ENCODE measurements at regions not wholly inside any gene's neighbourhood (a gene's known extent, or its start where the extent isn't known, plus 50 kb on each side); places are given as distances from the start of the nearest gene placed in this dataset.

DNA sequence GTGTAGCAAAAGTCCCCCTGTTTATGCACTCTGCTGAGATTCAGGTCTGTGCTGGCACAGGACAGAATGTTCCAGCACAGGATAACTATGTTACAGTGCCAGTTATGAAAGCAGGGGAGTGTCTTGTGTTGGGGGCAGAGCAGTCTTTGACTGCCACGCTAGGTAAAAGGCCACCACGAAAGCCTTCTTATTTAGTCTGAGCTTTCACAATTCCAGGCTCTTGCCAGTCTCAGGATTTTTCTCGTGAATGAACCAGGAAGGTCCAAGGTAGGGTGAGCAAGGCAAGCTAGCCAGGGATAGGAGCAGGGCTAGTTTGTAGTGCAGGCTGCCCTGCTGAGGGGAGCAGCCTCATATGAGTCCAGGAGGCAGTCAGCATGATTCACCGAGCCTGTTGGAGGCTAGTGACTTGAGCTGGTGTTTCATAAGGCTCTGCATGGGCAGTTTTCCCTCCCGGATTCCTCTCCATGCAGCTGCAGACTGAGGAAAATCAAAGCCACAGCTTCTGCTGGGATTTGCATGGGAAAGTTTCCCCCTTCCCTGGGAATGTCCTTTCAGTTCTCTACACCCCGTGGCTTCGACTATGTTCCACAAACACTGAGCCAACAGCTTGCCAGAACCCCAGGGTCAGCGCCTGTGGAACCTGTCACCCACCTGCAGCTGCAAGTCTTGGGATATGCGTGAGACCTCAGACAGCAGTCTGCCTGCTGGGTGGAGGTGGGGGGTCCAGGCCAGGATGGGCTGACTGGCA is 112.3 kb downstream of the JCAD start:
- peaks cover 7% of the 10 kb centered on the region; the same call in 1 of the 2 replicates for H3K4me1 ChIP-seq (ENCODE audit: insufficient read depth, low read length)
- H3K9ac ChIP-seq (ENCODE audit: low read depth, low read length), result no peak overlapping the region
- H3K36me3 ChIP-seq (ENCODE audit: insufficient read depth, low read length), result no peaks in the 10 kb centered on the region; the same call in 1 of the 2 replicates
- no peaks in the 10 kb centered on the region for H3K9me3 ChIP-seq (ENCODE audit: control insufficient read depth, insufficient read depth, low read length)

GRCh38 chr10:29946614-29946952 is 112.8 kb downstream of the JCAD start:
- no peaks in the 10 kb centered on the region for H3K9me3 ChIP-seq (ENCODE audit: control insufficient read depth, insufficient read depth, low read length)

DNA sequence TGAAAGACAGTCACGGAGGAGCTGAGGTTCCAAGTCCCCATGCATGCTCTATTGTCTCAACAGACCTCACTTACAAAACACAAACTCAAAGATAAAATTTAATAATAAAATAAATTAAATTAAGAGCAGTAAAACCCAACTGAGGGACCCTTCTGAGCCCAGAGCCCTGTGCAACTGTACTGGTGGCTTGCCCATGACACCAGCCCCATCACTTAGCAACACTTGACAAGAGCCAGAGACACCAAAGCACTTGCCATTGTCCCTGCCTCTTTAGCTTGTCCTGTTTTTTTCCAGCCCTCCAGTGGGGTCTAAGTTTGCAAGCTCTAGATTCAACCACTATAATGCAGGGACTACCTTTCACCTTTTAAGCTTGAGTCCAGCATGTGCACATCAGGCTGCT is 117.9 kb downstream of the JCAD start:
- H3K36me3 ChIP-seq (ENCODE audit: insufficient read depth, low read length), result no peaks in the 10 kb centered on the region
- no peaks in the 10 kb centered on the region for H3K9me3 ChIP-seq (ENCODE audit: control insufficient read depth, insufficient read depth, low read length)
- no peaks in the 10 kb centered on the region for H3K4me1 ChIP-seq (ENCODE audit: insufficient read depth, low read length)
- no peak overlapping the region for H3K9ac ChIP-seq (ENCODE audit: low read depth, low read length)

More at GRCh38 chr10:29946614-29946952, 112.8 kb downstream of the JCAD start:
- Histone ChIP-seq H3K4me1 (ENCODE audit: insufficient read depth, low read length) (peaks cover 7% of the 10 kb centered on the region; the same call in 1 of the 2 replicates), H3K36me3 (ENCODE audit: insufficient read depth, low read length) (no peaks in the 10 kb centered on the region; the same call in 1 of the 2 replicates), H3K9ac (ENCODE audit: low read depth, low read length) (no peak overlapping the region)

DNA sequence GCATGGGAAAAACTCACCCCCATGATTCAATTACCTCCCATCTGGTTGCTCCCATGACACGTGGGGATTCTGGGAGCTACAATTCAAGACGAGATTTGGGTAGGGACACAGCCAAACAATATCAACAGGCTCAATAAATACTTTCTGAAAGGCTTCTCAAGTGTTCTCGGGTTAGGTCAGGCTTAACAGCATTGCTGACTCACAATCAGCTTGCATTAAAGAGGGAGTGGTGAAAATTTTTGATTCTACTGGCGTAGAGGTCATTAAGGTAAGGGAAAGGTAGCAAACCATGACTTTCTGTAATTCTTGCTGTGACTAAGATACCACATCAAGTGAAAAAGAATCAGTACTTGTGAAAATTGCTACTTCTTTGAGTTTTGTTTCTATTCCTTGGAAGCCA is 126.4 kb downstream of the JCAD start:
- no peak overlapping the region for H3K9ac ChIP-seq (ENCODE audit: low read depth, low read length)
- no peaks in the 10 kb centered on the region for H3K4me1 ChIP-seq (ENCODE audit: insufficient read depth, low read length)
- H3K36me3 ChIP-seq (ENCODE audit: insufficient read depth, low read length), result no peaks in the 10 kb centered on the region
- H3K9me3 ChIP-seq (ENCODE audit: control insufficient read depth, insufficient read depth, low read length), result no peaks in the 10 kb centered on the region

- H3K36me3 ChIP-seq (ENCODE audit: insufficient read depth, low read length), result no peaks in the 10 kb centered on the region
- 0 out of 2 replicates have a peak, but pooled peaks cover 2% of the 10 kb centered on the region for H3K9me3 ChIP-seq (ENCODE audit: control insufficient read depth, insufficient read depth, low read length)
- 0 out of 2 replicates have a peak, but pooled peaks cover under 1% of the 10 kb centered on the region for H3K4me1 ChIP-seq (ENCODE audit: insufficient read depth, low read length)
- H3K9ac ChIP-seq (ENCODE audit: low read depth, low read length), result no peak overlapping the region
These were observed 127.6 kb downstream of the JCAD start for GRCh38 chr10:29931833-29932232.

GRCh38 chr10:29929006-29929405 is 130.4 kb downstream of the JCAD start:
- Histone ChIP-seq H3K9me3 (ENCODE audit: control insufficient read depth, insufficient read depth, low read length) (0 out of 2 replicates have a peak, but pooled peaks cover 2% of the 10 kb centered on the region), H3K9ac (ENCODE audit: low read depth, low read length) (no peak overlapping the region), H3K4me1 (ENCODE audit: insufficient read depth, low read length) (0 out of 2 replicates have a peak, but pooled peaks cover 5% of the 10 kb centered on the region), H3K36me3 (ENCODE audit: insufficient read depth, low read length) (no peaks in the 10 kb centered on the region)

DNA sequence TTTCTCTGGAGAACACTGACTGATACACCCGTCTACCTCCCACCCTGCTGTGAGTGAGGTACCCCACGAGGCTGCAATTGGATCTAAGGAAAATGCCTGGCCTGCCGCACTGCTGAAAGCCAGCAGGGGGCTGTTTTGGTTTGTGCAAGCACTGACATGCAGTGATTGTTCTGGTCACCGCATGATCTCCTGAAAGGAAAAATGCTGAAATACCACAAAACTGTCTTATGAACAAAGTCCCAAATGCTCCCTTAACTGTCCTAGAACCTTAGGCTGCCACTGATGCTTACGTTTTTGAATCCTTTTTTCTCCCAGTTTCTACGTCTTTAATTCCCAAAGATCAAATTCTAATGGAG is 132.7 kb downstream of the JCAD start:
- peaks cover 11% of the 10 kb centered on the region; the same call in 1 of the 2 replicates for H3K4me1 ChIP-seq (ENCODE audit: insufficient read depth, low read length)
- no peak overlapping the region for H3K9ac ChIP-seq (ENCODE audit: low read depth, low read length)
- 0 out of 2 replicates have a peak, but pooled peaks cover 2% of the 10 kb centered on the region for H3K9me3 ChIP-seq (ENCODE audit: control insufficient read depth, insufficient read depth, low read length)
- no peaks in the 10 kb centered on the region for H3K36me3 ChIP-seq (ENCODE audit: insufficient read depth, low read length)

GRCh38 chr10:29925771-29926692 is 133.4 kb downstream of the JCAD start:
- H3K9me3 ChIP-seq (ENCODE audit: control insufficient read depth, insufficient read depth, low read length), result 0 out of 2 replicates have a peak, but pooled peaks cover 2% of the 10 kb centered on the region
- H3K4me1 ChIP-seq (ENCODE audit: insufficient read depth, low read length), result peaks cover 11% of the 10 kb centered on the region; the same call in 1 of the 2 replicates
- no peaks in the 10 kb centered on the region for H3K36me3 ChIP-seq (ENCODE audit: insufficient read depth, low read length)
- H3K9ac ChIP-seq (ENCODE audit: low read depth, low read length), result no peak overlapping the region

DNA sequence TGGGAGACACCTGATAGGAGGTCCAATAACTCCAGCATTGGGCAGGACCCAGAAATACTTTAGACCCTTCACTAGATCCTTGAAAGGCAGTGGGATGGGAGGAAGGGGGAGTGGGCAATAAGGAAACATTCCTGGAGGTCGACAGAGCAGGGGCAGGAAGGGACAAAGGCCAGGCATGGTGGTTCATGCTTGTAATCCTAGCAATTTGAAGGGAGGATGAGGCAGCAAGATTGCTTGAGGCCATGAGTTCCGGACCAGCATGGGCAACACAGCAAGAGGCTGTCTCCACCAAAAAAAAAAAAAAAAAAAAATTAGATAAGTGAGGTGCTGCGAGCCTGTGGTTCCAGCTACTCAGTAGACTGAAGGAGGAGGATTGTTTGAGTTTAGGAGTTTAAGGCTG is 134.9 kb downstream of the JCAD start:
- H3K4me1 ChIP-seq (ENCODE audit: insufficient read depth, low read length), result peaks cover 11% of the 10 kb centered on the region; the same call in 1 of the 2 replicates

GRCh38 chr10:29923416-29923965 is 135.9 kb downstream of the JCAD start:
- H3K36me3 ChIP-seq (ENCODE audit: insufficient read depth, low read length), result no peaks in the 10 kb centered on the region
- peaks cover 11% of the 10 kb centered on the region; the same call in 1 of the 2 replicates for H3K4me1 ChIP-seq (ENCODE audit: insufficient read depth, low read length)
- H3K9ac ChIP-seq (ENCODE audit: low read depth, low read length), result no peak overlapping the region
- H3K9me3 ChIP-seq (ENCODE audit: control insufficient read depth, insufficient read depth, low read length), result 0 out of 2 replicates have a peak, but pooled peaks cover 2% of the 10 kb centered on the region

More for the DNA sequence above, 134.9 kb downstream of the JCAD start:
- H3K9me3 ChIP-seq (ENCODE audit: control insufficient read depth, insufficient read depth, low read length), result 0 out of 2 replicates have a peak, but pooled peaks cover 2% of the 10 kb centered on the region
- H3K9ac ChIP-seq (ENCODE audit: low read depth, low read length), result no peak overlapping the region
- no peaks in the 10 kb centered on the region for H3K36me3 ChIP-seq (ENCODE audit: insufficient read depth, low read length)

GRCh38 chr10:29922892-29923291 is 136.5 kb downstream of the JCAD start:
- no peak overlapping the region for H3K9ac ChIP-seq (ENCODE audit: low read depth, low read length)
- no peaks in the 10 kb centered on the region for H3K36me3 ChIP-seq (ENCODE audit: insufficient read depth, low read length)
- peaks cover 11% of the 10 kb centered on the region; the same call in 1 of the 2 replicates for H3K4me1 ChIP-seq (ENCODE audit: insufficient read depth, low read length)
- H3K9me3 ChIP-seq (ENCODE audit: control insufficient read depth, insufficient read depth, low read length), result 0 out of 2 replicates have a peak, but pooled peaks cover 2% of the 10 kb centered on the region

- Histone ChIP-seq H3K36me3 (ENCODE audit: insufficient read depth, low read length) (no peaks in the 10 kb centered on the region), H3K9me3 (ENCODE audit: control insufficient read depth, insufficient read depth, low read length) (no peaks in the 10 kb centered on the region), H3K4me1 (ENCODE audit: insufficient read depth, low read length) (peaks cover 11% of the 10 kb centered on the region; the same call in 1 of the 2 replicates), H3K9ac (ENCODE audit: low read depth, low read length) (no peak overlapping the region)
These were observed 137.2 kb downstream of the JCAD start for GRCh38 chr10:29922226-29922625.

- peaks cover 6% of the 10 kb centered on the region; the same call in 1 of the 2 replicates for H3K4me1 ChIP-seq (ENCODE audit: insufficient read depth, low read length)
- no peaks in the 10 kb centered on the region for H3K36me3 ChIP-seq (ENCODE audit: insufficient read depth, low read length)
- H3K9ac ChIP-seq (ENCODE audit: low read depth, low read length), result no peak overlapping the region
- H3K9me3 ChIP-seq (ENCODE audit: control insufficient read depth, insufficient read depth, low read length), result no peaks in the 10 kb centered on the region
These were observed 138.3 kb downstream of the JCAD start for GRCh38 chr10:29921071-29921446.

- H3K9ac ChIP-seq (ENCODE audit: low read depth, low read length), result no peak overlapping the region
These were observed 138.8 kb downstream of the JCAD start for GRCh38 chr10:29920408-29921070.

More at GRCh38 chr10:29920408-29921070, 138.8 kb downstream of the JCAD start:
- H3K9me3 ChIP-seq (ENCODE audit: control insufficient read depth, insufficient read depth, low read length), result no peaks in the 10 kb centered on the region
- peaks cover 6% of the 10 kb centered on the region; the same call in 1 of the 2 replicates for H3K4me1 ChIP-seq (ENCODE audit: insufficient read depth, low read length)
- H3K36me3 ChIP-seq (ENCODE audit: insufficient read depth, low read length), result no peaks in the 10 kb centered on the region
